SU-DHL-6 (cell line): ENCODE measurements at regions not wholly inside any gene's neighbourhood (a gene's known extent, or its start where the extent isn't known, plus 50 kb on each side); places are given as distances from the start of the nearest gene placed in this dataset.

Experiments used
- CTCF ChIP-seq: fragments of 200-600 bp; sonication (generic); IDR thresholded peaks from one replicate; pipeline ENCODE4 v1.5.1; 2017; ENCODE audit warnings: antibody characterized with exemption, mild to moderate bottlenecking, low read length, moderate library complexity; ENCODE audit not compliant: insufficient read depth, poor library complexity, severe bottlenecking
- EZH2phosphoT487 ChIP-seq: fragments of 200-600 bp; sonication (generic), shearing (Covaris generic); conservative IDR thresholded peaks from 2 replicates; pipeline ENCODE4 v1.6.1; 2018; ENCODE audit warnings: mild to moderate bottlenecking, antibody characterized with exemption, low read length, moderate library complexity, mixed read lengths

GRCh38 chr21:23607782-23608431 lies 1999.4 kb downstream of the MRPL39 start:
- no peak for TF ChIP-seq CTCF
- TF ChIP-seq EZH2phosphoT487, result no peak
